NT2/D1 (cell line): ENCODE measurements at regions not wholly inside any gene's neighbourhood (a gene's known extent, or its start where the extent isn't known, plus 50 kb on each side); places are given as distances from the start of the nearest gene placed in this dataset.

Experiments
- YY1 ChIP-seq: IDR thresholded peaks from 2 replicates; pipeline ENCODE4 v1.6.1; 2011; ENCODE audit not compliant: insufficient read length, insufficient read depth
- ZNF274 ChIP-seq: IDR thresholded peaks from 2 replicates; pipeline ENCODE4 v1.6.1; 2011; ENCODE audit warnings: mild to moderate bottlenecking, low read depth, low read length

- no peak for TF ChIP-seq ZNF274
- no peak for TF ChIP-seq YY1
Measured at GRCh38 chr2:239473211-239473805, 72.5 kb upstream of the HDAC4 start.
